ENCODE measurements at regions not wholly inside any gene's neighbourhood (a gene's known extent, or its start where the extent isn't known, plus 50 kb on each side); places are given as distances from the start of the nearest gene placed in this dataset.

GRCh38 chr1:121522061-121522759 lies 337.4 kb downstream of the SRGAP2C start:
- TF ChIP-seq CTCF (IDR thresholded peaks at IDR 0.05; ENCODE audit: low read depth, low read length) (no peak), MAX (IDR thresholded peaks at IDR 0.05; ENCODE audit: low read depth, low read length) (no peak), POLR2A (IDR thresholded peaks at IDR 0.05; ENCODE audit: extremely low read depth, insufficient read length) (no peak)

Measured in NB4 (cell line).